ENCODE measurements at regions not wholly inside any gene's neighbourhood (a gene's known extent, or its start where the extent isn't known, plus 50 kb on each side); places are given as distances from the start of the nearest gene placed in this dataset.
A peak's percentile ranks its signal among the peaks of the same experiment; 100 is the strongest.

DNA sequence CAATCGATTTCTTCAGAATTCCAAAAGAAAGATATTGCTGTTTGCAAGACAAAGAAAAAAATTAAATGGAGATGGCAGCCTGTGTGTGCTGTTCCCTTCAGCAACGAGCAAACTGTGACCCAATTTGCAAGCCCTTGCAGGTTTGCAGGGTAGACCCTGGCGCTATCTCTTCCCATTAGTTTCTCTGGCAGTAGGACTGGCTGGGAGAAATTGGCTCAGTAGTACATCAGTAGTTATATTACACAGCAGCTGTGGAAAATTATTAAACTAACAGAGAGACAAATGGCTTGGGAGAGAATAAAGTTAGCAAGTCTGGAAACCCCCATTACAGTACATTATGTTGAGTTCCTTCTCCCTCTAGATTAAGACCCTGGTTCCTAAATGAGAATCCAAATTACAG is 116.4 kb upstream of the ITGB1 start:
- TF ChIP-seq, protein P1, sequence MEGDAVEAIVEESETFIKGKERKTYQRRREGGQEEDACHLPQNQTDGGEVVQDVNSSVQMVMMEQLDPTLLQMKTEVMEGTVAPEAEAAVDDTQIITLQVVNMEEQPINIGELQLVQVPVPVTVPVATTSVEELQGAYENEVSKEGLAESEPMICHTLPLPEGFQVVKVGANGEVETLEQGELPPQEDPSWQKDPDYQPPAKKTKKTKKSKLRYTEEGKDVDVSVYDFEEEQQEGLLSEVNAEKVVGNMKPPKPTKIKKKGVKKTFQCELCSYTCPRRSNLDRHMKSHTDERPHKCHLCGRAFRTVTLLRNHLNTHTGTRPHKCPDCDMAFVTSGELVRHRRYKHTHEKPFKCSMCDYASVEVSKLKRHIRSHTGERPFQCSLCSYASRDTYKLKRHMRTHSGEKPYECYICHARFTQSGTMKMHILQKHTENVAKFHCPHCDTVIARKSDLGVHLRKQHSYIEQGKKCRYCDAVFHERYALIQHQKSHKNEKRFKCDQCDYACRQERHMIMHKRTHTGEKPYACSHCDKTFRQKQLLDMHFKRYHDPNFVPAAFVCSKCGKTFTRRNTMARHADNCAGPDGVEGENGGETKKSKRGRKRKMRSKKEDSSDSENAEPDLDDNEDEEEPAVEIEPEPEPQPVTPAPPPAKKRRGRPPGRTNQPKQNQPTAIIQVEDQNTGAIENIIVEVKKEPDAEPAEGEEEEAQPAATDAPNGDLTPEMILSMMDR (conservative IDR thresholded peaks at IDR 0.05): no peak
- DNase-seq (ENCODE audit: extremely low spot score, unreplicated experiment): no peak
- H3K36me3 Mint-ChIP-seq: no peaks in the 10 kb centered on the region
- H3K9me3 Mint-ChIP-seq: peaks cover 10% of the 10 kb centered on the region
- peaks cover under 1% of the 10 kb centered on the region for H3K27me3 Mint-ChIP-seq
- no peak overlapping the region for H3K27ac Mint-ChIP-seq
- no peaks in the 10 kb centered on the region for H3K4me1 Mint-ChIP-seq (ENCODE audit: unreplicated experiment)
- H3K4me3 Mint-ChIP-seq: no peak overlapping the region

GRCh38 chr10:33073641-33074415 is 115.8 kb upstream of the ITGB1 start:
- no peaks in the 10 kb centered on the region for H3K27me3 Mint-ChIP-seq
- no peak overlapping the region for H3K27ac Mint-ChIP-seq
- no peaks in the 10 kb centered on the region for H3K4me1 Mint-ChIP-seq (ENCODE audit: unreplicated experiment)
- TF ChIP-seq, protein P1 (conservative IDR thresholded peaks at IDR 0.05): no peak
- no peak for DNase-seq (ENCODE audit: extremely low spot score, unreplicated experiment)
- no peaks in the 10 kb centered on the region for H3K36me3 Mint-ChIP-seq
- H3K4me3 Mint-ChIP-seq: no peak overlapping the region
- H3K9me3 Mint-ChIP-seq: peaks cover 10% of the 10 kb centered on the region

DNA sequence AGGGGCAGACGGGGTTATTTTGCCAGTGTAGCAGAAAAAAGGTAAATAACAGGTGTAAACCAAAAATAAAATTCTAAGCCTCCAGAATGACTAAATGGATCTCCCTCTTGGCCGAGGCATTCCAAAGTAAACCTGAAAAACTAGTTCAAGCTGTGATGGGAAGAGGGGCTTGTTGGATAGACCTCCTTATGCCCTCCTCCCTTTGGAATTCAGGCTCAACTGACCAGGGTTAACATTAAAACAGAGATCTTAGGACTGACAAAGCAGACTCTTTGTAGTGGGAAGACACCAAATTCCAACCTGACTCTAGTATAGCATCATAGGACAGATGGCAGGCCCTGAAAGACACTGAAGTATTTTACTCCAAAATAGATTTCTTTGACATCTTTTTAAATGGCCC is 113.8 kb upstream of the ITGB1 start:
- DNase-seq (ENCODE audit: extremely low spot score, unreplicated experiment): no peak
- Mint-ChIP-seq H3K36me3 (no peaks in the 10 kb centered on the region), H3K27ac (peak overlapping the region; percentile 40), H3K4me3 (no peak overlapping the region), H3K9me3 (peaks cover 10% of the 10 kb centered on the region), H3K27me3 (no peaks in the 10 kb centered on the region), H3K4me1 (ENCODE audit: unreplicated experiment) (no peaks in the 10 kb centered on the region)
- TF ChIP-seq, protein P1 (conservative IDR thresholded peaks at IDR 0.05): no peak

DNA sequence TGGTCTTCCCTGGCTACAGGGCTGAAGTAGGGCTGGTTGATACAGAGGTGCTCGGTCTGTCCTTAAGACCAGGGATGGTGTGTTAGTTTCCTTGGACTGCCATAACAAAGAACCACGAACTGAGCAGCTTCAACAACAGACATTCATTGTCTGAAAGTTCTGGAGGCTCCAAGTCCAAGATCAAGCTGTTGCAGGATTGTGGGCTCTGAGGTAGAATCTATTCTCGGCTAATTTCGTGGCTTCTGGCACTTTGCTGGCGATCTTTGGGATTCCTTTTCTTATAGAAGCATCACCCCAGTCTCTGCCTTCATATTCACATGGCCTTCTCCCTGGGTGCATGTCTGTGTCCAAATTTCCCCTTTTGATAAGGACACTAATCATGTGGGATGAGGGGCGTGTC is 112.1 kb upstream of the ITGB1 start:
- no peaks in the 10 kb centered on the region for H3K27me3 Mint-ChIP-seq
- no peaks in the 10 kb centered on the region for H3K4me1 Mint-ChIP-seq (ENCODE audit: unreplicated experiment)
- no peak overlapping the region for H3K4me3 Mint-ChIP-seq
- H3K27ac Mint-ChIP-seq: no peak overlapping the region
- TF ChIP-seq, protein P1 (conservative IDR thresholded peaks at IDR 0.05): no peak
- peaks cover 10% of the 10 kb centered on the region for H3K9me3 Mint-ChIP-seq
- H3K36me3 Mint-ChIP-seq: no peaks in the 10 kb centered on the region
- DNase-seq (ENCODE audit: extremely low spot score, unreplicated experiment): no peak

- H3K4me3 Mint-ChIP-seq: no peak overlapping the region
- no peaks in the 10 kb centered on the region for H3K36me3 Mint-ChIP-seq
- TF ChIP-seq, protein P1 (conservative IDR thresholded peaks at IDR 0.05): no peak
- H3K27ac Mint-ChIP-seq: no peak overlapping the region
- H3K4me1 Mint-ChIP-seq (ENCODE audit: unreplicated experiment): no peaks in the 10 kb centered on the region
- peaks cover 10% of the 10 kb centered on the region for H3K9me3 Mint-ChIP-seq
- DNase-seq (ENCODE audit: extremely low spot score, unreplicated experiment): no peak
- H3K27me3 Mint-ChIP-seq: no peaks in the 10 kb centered on the region
These were observed 109.9 kb upstream of the ITGB1 start for GRCh38 chr10:33067917-33068316.
